ENCODE measurements at regions not wholly inside any gene's neighbourhood (a gene's known extent, or its start where the extent isn't known, plus 50 kb on each side); places are given as distances from the start of the nearest gene placed in this dataset.

- TF ChIP-seq, protein P1, sequence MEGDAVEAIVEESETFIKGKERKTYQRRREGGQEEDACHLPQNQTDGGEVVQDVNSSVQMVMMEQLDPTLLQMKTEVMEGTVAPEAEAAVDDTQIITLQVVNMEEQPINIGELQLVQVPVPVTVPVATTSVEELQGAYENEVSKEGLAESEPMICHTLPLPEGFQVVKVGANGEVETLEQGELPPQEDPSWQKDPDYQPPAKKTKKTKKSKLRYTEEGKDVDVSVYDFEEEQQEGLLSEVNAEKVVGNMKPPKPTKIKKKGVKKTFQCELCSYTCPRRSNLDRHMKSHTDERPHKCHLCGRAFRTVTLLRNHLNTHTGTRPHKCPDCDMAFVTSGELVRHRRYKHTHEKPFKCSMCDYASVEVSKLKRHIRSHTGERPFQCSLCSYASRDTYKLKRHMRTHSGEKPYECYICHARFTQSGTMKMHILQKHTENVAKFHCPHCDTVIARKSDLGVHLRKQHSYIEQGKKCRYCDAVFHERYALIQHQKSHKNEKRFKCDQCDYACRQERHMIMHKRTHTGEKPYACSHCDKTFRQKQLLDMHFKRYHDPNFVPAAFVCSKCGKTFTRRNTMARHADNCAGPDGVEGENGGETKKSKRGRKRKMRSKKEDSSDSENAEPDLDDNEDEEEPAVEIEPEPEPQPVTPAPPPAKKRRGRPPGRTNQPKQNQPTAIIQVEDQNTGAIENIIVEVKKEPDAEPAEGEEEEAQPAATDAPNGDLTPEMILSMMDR (IDR thresholded peaks at IDR 0.05): no peak
- TF ChIP-seq POLR2A (IDR thresholded peaks at IDR 0.05) (no peak), EP300 (IDR thresholded peaks at IDR 0.05; ENCODE audit: low read depth) (no peak), POLR2AphosphoS5 (IDR thresholded peaks at IDR 0.05) (no peak)
Measured at GRCh38 chr14:104436047-104436591, 143.4 kb upstream of the C14orf180 start.
